Thoracic aorta (tissue), 2 donors: ENCODE measurements at regions not wholly inside any gene's neighbourhood (a gene's known extent, or its start where the extent isn't known, plus 50 kb on each side); places are given as distances from the start of the nearest gene placed in this dataset.

Source experiments
- ATAC-seq: fragments of 150-250 bp; one replicate; pipeline ENCODE4 v1.8.0; 2017; ENCODE audit warnings: low read depth; ENCODE audit not compliant: insufficient number of reproducible peaks, low FRiP score
- DNase-seq: peaks from one replicate; pipeline ENCODE4 v3.0.0-alpha.2; 2020; ENCODE audit warnings: low spot score
- H3K27ac ChIP-seq, 2 donors: fragments of 200-600 bp; sonication (generic); 1 replicate in 1 of 2; 2 replicates in 1 of 2; pipeline ENCODE4 v1.5.1; 2016; ENCODE audit warnings: mild to moderate bottlenecking in 2 of 2, moderate library complexity in 2 of 2
- H3K27me3 ChIP-seq: fragments of 200-600 bp; sonication (generic); replicated peaks from 2 replicates; pipeline ENCODE4 v1.6.0; 2016; ENCODE audit warnings: mild to moderate bottlenecking; ENCODE audit not compliant: insufficient read depth
- H3K36me3 ChIP-seq: fragments of 200-600 bp; sonication (generic); one replicate; pipeline ENCODE4 v1.5.1; 2016
- H3K4me1 ChIP-seq, 2 donors: fragments of 200-600 bp; sonication (generic); 1 replicate in 1 of 2; 2 replicates in 1 of 2; pipeline versions ENCODE4 v1.5.1 to v1.6.0; 2016; ENCODE audit warnings: low read depth in 2 of 2, mild to moderate bottlenecking in 1 of 2; ENCODE audit not compliant: control insufficient read depth in 1 of 2
- H3K4me3 ChIP-seq: fragments of 200-600 bp; sonication (generic); 2 replicates; pipeline ENCODE4 v1.5.1; 2016; ENCODE audit warnings: mild to moderate bottlenecking
- H3K9me3 ChIP-seq: fragments of 200-600 bp; sonication (generic); 2 replicates; pipeline ENCODE4 v1.5.1; 2016
- CTCF ChIP-seq: fragments of 200-600 bp; sonication (generic); IDR thresholded peaks from one replicate; pipeline ENCODE4 v1.5.1; 2019; ENCODE audit warnings: antibody characterized with exemption

DNA sequence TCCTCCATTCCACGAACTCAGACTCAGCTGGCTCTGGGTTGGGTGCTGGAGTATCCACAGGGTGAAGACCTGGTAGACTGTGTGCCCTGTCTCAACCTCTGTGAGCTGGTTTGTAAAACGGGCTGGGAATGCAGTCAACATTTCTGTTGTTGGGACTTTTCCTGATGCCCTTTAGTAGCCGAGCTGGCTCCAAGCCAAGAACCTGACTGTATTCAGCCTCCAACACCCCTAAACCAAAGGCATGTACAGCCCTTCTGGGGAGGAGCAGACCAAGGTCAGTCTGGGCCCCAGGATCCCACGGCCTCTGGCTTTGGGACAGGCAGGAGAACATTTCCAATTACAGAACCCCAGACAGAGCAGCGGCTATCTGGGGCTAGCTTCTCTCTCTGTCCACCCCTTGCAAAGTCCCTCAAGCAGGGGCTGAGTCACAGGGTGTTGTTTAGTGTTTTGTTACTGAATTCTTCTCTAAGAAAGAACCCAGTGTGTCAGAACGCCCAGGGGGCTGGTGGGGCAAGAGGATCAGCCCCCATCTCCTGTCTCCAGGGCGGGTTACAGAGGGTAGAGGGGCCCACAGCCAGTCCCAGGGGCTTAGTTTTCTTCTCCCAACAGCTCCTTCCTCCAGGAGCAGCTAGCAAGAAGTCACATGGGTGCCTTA, 56.8 kb upstream of the SLC6A6 start:
- DNase-seq = no peak
- H3K27ac ChIP-seq = no peak overlapping the region
- no peak for TF ChIP-seq CTCF
- H3K9me3 ChIP-seq = no peaks in the 10 kb centered on the region
- no peak overlapping the region for H3K4me3 ChIP-seq
- no peaks in the 10 kb centered on the region for H3K36me3 ChIP-seq
- ATAC-seq = no peak
- H3K4me1 ChIP-seq = no peaks in the 10 kb centered on the region
- H3K27me3 ChIP-seq = no peaks in the 10 kb centered on the region

- DNase-seq (no peak), ATAC-seq (no peak)
- no peaks in the 10 kb centered on the region for H3K4me1 ChIP-seq
- no peak overlapping the region for H3K4me3 ChIP-seq
- H3K36me3 ChIP-seq = no peaks in the 10 kb centered on the region
- H3K27ac ChIP-seq = no peak overlapping the region
- H3K9me3 ChIP-seq = no peaks in the 10 kb centered on the region
- no peak for TF ChIP-seq CTCF
- no peaks in the 10 kb centered on the region for H3K27me3 ChIP-seq
These were observed 56.2 kb upstream of the SLC6A6 start for GRCh38 chr3:14346191-14346590.

DNA sequence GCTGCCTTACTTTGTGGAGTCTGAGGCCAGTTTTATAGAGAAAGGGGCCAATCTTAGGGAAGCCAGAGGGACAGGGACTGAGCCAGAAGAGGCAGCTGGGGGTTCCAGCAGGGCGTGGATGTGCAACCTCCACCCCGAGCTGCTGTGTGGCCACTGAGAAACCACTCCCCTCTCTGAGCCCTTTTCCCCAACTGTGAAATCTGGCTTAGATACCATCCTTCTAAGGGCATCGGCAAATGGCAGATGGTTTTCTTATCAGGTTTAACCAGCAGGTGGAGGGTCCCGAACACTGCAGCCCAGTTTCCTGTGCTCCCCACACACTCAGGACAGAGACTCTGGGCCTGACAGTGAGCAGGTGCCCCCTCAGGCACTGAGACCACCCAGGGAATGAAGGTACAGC, 55.8 kb upstream of the SLC6A6 start:
- Histone ChIP-seq H3K27ac (no peak overlapping the region), H3K9me3 (no peaks in the 10 kb centered on the region), H3K4me1 (no peaks in the 10 kb centered on the region), H3K4me3 (no peak overlapping the region), H3K36me3 (no peaks in the 10 kb centered on the region), H3K27me3 (no peaks in the 10 kb centered on the region)
- ATAC-seq (no peak), DNase-seq (no peak)
- TF ChIP-seq CTCF = no peak

GRCh38 chr3:14347110-14347509, 55.3 kb upstream of the SLC6A6 start:
- H3K27ac ChIP-seq = no peak overlapping the region
- no peaks in the 10 kb centered on the region for H3K36me3 ChIP-seq
- H3K4me3 ChIP-seq = no peak overlapping the region
- no peaks in the 10 kb centered on the region for H3K4me1 ChIP-seq
- no peaks in the 10 kb centered on the region for H3K27me3 ChIP-seq
- ATAC-seq (no peak), DNase-seq (no peak)
- TF ChIP-seq CTCF = no peak
- no peaks in the 10 kb centered on the region for H3K9me3 ChIP-seq

- ATAC-seq (no peak), DNase-seq (no peak)
- no peak for TF ChIP-seq CTCF
- Histone ChIP-seq H3K4me3 (no peak overlapping the region), H3K9me3 (no peaks in the 10 kb centered on the region), H3K4me1 (no peaks in the 10 kb centered on the region), H3K36me3 (no peaks in the 10 kb centered on the region), H3K27ac (no peak overlapping the region), H3K27me3 (no peaks in the 10 kb centered on the region)
These were observed 50.8 kb upstream of the SLC6A6 start for GRCh38 chr3:14351617-14352001.
